ENCODE measurements at regions not wholly inside any gene's neighbourhood (a gene's known extent, or its start where the extent isn't known, plus 50 kb on each side); places are given as distances from the start of the nearest gene placed in this dataset.

DNA sequence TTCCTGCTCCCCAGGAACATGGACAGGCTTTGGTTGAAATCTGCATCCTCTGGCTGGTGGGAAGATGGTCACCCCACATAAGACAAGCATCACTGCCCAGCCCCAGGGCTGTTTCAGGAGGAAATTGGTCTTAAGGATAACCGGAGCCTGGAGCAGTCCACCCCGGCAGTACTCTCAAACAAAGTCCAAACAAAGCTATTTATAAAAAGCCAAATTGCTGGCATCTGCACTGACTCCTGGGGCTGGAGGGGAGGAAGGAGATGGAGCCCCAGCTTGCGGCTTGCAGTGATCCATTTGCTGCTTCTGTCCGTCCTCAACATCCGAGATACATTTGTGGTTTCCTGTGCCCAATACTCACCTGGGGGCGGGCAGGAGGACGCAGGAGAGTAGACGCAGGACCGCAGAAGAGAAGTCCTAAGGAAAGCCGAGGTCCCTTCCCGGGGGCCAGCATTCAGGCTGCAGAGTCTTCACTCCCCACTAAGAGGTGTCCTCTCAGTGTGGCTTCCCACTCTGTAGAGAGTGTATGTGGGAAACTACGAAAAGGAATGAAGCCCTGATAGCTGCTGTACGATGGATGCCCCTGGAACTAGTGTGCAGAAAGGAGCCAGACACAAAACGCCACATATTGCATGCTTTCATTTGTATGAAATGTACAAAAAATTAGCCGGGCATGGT, 107.3 kb upstream of the FGF3 start:
- TF ChIP-seq POLR2A (IDR thresholded peaks at IDR 0.05) (no peak), EP300 (IDR thresholded peaks at IDR 0.05) (no peak)

All from sigmoid colon (tissue), 4 donors.